DOHH2 (cell line): ENCODE measurements at regions not wholly inside any gene's neighbourhood (a gene's known extent, or its start where the extent isn't known, plus 50 kb on each side); places are given as distances from the start of the nearest gene placed in this dataset.

ENCODE experiments used
- H3F3A ChIP-seq: fragments of 200-600 bp; sonication (generic), shearing (Covaris generic); 2 replicates; pipeline ENCODE4 v1.6.0; 2016; ENCODE audit warnings: antibody characterized with exemption, mild to moderate bottlenecking; ENCODE audit not compliant: control insufficient read depth, insufficient read depth
- H3K27ac ChIP-seq: fragments of 200-600 bp; sonication (generic); 2 replicates; pipeline ENCODE4 v1.5.1; 2014; ENCODE audit warnings: low read depth, mild to moderate bottlenecking, low read length, moderate library complexity
- H3K27me3 ChIP-seq: fragments of 200-600 bp; sonication (generic); 2 replicates; pipeline ENCODE4 v1.6.1; 2014; ENCODE audit warnings: mild to moderate bottlenecking, low read length, mixed read lengths; ENCODE audit not compliant: control insufficient read depth
- H3K36me3 ChIP-seq: fragments of 200-600 bp; sonication (generic); 2 replicates; pipeline ENCODE4 v1.6.1; 2014; ENCODE audit warnings: mild to moderate bottlenecking, low read length, moderate library complexity, mixed read lengths; ENCODE audit not compliant: control insufficient read depth
- H3K4me1 ChIP-seq: fragments of 200-600 bp; sonication (generic); 2 replicates; pipeline ENCODE4 v1.6.1; 2014; ENCODE audit warnings: mild to moderate bottlenecking, low read length, mixed read lengths; ENCODE audit not compliant: control insufficient read depth
- H3K4me2 ChIP-seq: fragments of 200-600 bp; sonication (generic); 2 replicates; pipeline ENCODE4 v1.6.0; 2014; ENCODE audit warnings: mild to moderate bottlenecking, low read length, moderate library complexity
- H3K4me3 ChIP-seq: fragments of 200-600 bp; sonication (generic); 2 replicates; pipeline ENCODE4 v1.5.1; 2014; ENCODE audit warnings: mild to moderate bottlenecking, low read length, mixed read lengths
- H3K79me2 ChIP-seq: fragments of 200-600 bp; sonication (generic); 2 replicates; pipeline ENCODE4 v1.6.1; 2014; ENCODE audit warnings: mild to moderate bottlenecking, low read length, mixed read lengths; ENCODE audit not compliant: control insufficient read depth
- H3K9me2 ChIP-seq: fragments of 200-600 bp; sonication (generic); replicated peaks from 2 replicates; pipeline ENCODE4 v1.6.1; 2014; ENCODE audit warnings: mild to moderate bottlenecking, low read length, mixed read lengths; ENCODE audit not compliant: control insufficient read depth
- H3K9me3 ChIP-seq: fragments of 200-600 bp; sonication (generic); 2 replicates; pipeline ENCODE4 v1.6.1; 2014; ENCODE audit warnings: antibody characterized with exemption, low read length, mixed read lengths; ENCODE audit not compliant: control insufficient read depth, insufficient read depth
- H4K20me1 ChIP-seq: fragments of 200-600 bp; sonication (generic); 2 replicates; pipeline ENCODE4 v1.6.0; 2014; ENCODE audit warnings: low read depth, mild to moderate bottlenecking, antibody characterized with exemption, low read length, moderate library complexity; ENCODE audit not compliant: control insufficient read depth, insufficient read depth
- CTCF ChIP-seq: fragments of 200-600 bp; sonication (generic); IDR thresholded peaks from one replicate; pipeline ENCODE4 v1.5.1; 2014; ENCODE audit warnings: antibody characterized with exemption, mild to moderate bottlenecking, low read depth, low read length; ENCODE audit not compliant: poor library complexity, severe bottlenecking
- EZH2phosphoT487 ChIP-seq: fragments of 200-600 bp; sonication (generic); IDR thresholded peaks from 2 replicates; pipeline ENCODE4 v1.6.1; 2017; ENCODE audit warnings: borderline replicate concordance, mild to moderate bottlenecking, antibody characterized with exemption, low read length, moderate library complexity, mixed read lengths

- no peaks in the 10 kb centered on the region for H3F3A ChIP-seq
- H3K36me3 ChIP-seq: no peaks in the 10 kb centered on the region
- H3K9me3 ChIP-seq: no peaks in the 10 kb centered on the region
- peaks cover 21% of the 10 kb centered on the region; the same call in 1 of the 2 replicates for H3K27me3 ChIP-seq
- H3K9me2 ChIP-seq: no peaks in the 10 kb centered on the region
- H3K79me2 ChIP-seq: no peaks in the 10 kb centered on the region
- no peaks in the 10 kb centered on the region for H3K4me1 ChIP-seq
- no peaks in the 10 kb centered on the region for H4K20me1 ChIP-seq
- H3K4me2 ChIP-seq: no peak overlapping the region
- TF ChIP-seq CTCF (no peak), EZH2phosphoT487 (no peak)
- no peak overlapping the region for H3K4me3 ChIP-seq
- no peak overlapping the region for H3K27ac ChIP-seq
Observed at GRCh38 chr15:29880341-29880740, 58.1 kb upstream of the TJP1 start.

GRCh38 chr15:29874977-29875376 lies 52.7 kb upstream of the TJP1 start:
- H3K36me3 ChIP-seq: no peaks in the 10 kb centered on the region
- no peak overlapping the region for H3K4me2 ChIP-seq
- H3K9me2 ChIP-seq: no peaks in the 10 kb centered on the region
- no peaks in the 10 kb centered on the region for H3K9me3 ChIP-seq
- H3K4me1 ChIP-seq: no peaks in the 10 kb centered on the region
- H3K27me3 ChIP-seq: peaks cover 2% of the 10 kb centered on the region; the same call in 1 of the 2 replicates
- TF ChIP-seq CTCF (no peak), EZH2phosphoT487 (no peak)
- no peak overlapping the region for H3K27ac ChIP-seq
- H3F3A ChIP-seq: no peaks in the 10 kb centered on the region
- H4K20me1 ChIP-seq: no peaks in the 10 kb centered on the region
- H3K4me3 ChIP-seq: no peak overlapping the region
- no peaks in the 10 kb centered on the region for H3K79me2 ChIP-seq

- H3K9me2 ChIP-seq: no peaks in the 10 kb centered on the region
- no peak overlapping the region for H3K4me2 ChIP-seq
- no peaks in the 10 kb centered on the region for H3K4me1 ChIP-seq
- no peaks in the 10 kb centered on the region for H3K36me3 ChIP-seq
- H3K79me2 ChIP-seq: no peaks in the 10 kb centered on the region
- no peaks in the 10 kb centered on the region for H3F3A ChIP-seq
- H3K27ac ChIP-seq: no peak overlapping the region
- no peaks in the 10 kb centered on the region for H3K9me3 ChIP-seq
- TF ChIP-seq EZH2phosphoT487 (no peak), CTCF (no peak)
- peaks cover 2% of the 10 kb centered on the region; the same call in 1 of the 2 replicates for H3K27me3 ChIP-seq
- no peaks in the 10 kb centered on the region for H4K20me1 ChIP-seq
- H3K4me3 ChIP-seq: no peak overlapping the region
Observed at GRCh38 chr15:29873947-29874411, 51.7 kb upstream of the TJP1 start.

- TF ChIP-seq EZH2phosphoT487 (no peak), CTCF (no peak)
- Histone ChIP-seq H3K9me3 (no peaks in the 10 kb centered on the region), H3K4me3 (no peak overlapping the region), H3F3A (no peaks in the 10 kb centered on the region), H3K36me3 (no peaks in the 10 kb centered on the region), H4K20me1 (no peaks in the 10 kb centered on the region), H3K27me3 (peaks cover 2% of the 10 kb centered on the region; the same call in 1 of the 2 replicates), H3K79me2 (no peaks in the 10 kb centered on the region), H3K4me2 (no peak overlapping the region), H3K4me1 (no peaks in the 10 kb centered on the region), H3K9me2 (no peaks in the 10 kb centered on the region), H3K27ac (no peak overlapping the region)
Observed at GRCh38 chr15:29873264-29873663, 51.0 kb upstream of the TJP1 start.
